LoVo (cell line): ENCODE measurements at regions not wholly inside any gene's neighbourhood (a gene's known extent, or its start where the extent isn't known, plus 50 kb on each side); places are given as distances from the start of the nearest gene placed in this dataset.
"Not testable (repeated sequence)": the region's sequence is repeated elsewhere in the genome, so short reads cannot be mapped to it uniquely, and the experiment has no call there.

ENCODE experiments used
- DNase-seq: peaks from one replicate; pipeline ENCODE4 v3.0.0-alpha.2; 2016; ENCODE audit warnings: low spot score

DNA sequence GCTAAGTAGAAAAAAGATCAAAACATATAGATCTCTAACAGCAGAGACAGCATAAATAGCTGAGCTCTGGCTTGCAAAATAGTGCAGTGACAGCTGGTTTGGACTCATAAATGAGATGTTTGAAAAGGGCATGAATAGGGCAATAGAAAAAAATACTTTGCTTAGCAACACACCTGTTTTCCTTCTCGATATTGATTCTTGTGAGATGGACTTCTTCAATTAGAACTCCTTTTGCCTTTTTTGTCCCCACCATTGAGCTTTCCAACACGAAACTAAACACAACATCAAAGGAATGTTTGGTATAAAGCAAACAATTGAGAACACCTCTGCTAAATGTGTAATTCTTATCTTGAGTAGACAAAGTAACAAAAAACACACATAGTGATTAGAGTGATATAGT is 726.3 kb downstream of the RAPGEF2 start:
- no peak for DNase-seq

DNA sequence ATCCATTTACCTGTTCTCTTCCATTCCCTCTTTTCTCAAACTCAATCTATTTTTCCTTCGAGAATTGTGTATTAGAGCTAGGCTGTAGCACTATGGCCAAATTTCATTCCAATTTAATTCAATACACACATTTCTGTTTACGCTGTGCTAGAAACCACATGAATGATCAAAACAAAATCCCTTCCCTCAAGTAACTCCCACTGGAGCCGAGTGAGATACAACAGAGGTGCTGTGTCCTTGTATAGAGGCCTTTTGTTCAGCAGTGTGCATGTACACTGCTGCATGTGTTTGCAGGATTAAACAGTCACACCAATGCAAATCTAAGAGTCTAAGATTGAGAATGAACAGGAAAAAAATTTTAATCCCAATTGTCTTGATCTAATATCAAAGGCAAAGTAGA is 734.2 kb downstream of the RAPGEF2 start:
- no peak for DNase-seq

DNA sequence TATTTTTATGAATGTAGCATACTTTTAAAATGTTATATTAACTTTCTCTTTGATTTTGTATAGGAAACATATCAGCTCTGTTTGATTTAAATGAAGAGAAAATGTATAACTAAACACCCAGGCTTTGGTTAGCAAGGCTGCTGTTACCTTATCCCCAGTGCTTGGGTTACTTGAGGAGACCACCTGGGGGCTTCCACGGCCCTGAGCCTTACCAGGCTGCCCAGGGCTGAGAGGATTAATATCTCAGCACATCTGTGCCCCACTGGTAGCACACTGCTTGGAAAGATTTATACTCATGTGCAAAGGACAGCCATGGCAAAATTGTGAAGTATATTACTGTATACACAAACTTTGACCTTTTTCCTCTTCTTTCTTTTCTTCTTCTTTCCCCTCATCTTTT is 752.9 kb downstream of the RAPGEF2 start:
- DNase-seq, result no peak

DNA sequence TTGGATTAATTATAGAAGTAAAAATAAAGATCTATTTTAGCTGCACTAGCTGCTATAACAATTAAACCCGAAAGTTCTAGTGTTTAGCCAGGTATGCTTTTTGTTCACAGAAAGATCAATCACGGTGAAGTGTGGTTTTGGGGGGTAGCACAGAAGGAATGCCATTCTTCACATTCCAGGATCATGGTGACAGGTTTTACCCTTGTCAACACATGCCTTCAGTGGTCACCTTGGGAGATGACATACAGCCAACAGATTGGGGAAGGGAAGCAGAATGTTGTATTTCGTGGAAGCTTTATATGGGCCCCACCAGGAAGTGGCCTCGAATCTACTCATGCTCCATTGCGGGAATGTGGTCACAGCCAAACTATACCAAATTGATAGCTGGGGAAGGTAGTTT is 753.6 kb downstream of the RAPGEF2 start:
- no peak for DNase-seq

DNA sequence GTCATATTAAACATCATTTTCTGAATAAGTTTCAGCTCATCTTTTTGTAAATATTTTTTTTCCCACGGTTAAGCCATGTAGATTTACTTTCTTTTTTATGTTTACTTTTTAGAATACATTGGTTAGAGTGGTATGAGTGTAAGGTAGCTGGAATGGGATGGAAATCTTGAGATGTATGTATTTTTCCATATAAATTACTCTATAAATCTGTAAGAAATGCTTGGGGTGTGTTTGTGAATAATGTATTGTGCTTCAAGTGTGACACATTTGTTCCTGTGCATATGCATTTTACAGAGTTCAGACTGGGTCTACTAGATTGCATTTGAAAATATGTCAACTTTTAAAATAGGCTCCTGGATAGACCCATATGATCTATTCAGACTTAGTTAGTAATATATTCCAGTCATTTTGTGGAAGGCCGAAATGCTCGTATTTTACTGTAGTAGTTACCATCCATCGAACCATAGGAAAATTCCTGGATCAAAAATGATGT is 756.8 kb downstream of the RAPGEF2 start:
- no peak for DNase-seq

DNA sequence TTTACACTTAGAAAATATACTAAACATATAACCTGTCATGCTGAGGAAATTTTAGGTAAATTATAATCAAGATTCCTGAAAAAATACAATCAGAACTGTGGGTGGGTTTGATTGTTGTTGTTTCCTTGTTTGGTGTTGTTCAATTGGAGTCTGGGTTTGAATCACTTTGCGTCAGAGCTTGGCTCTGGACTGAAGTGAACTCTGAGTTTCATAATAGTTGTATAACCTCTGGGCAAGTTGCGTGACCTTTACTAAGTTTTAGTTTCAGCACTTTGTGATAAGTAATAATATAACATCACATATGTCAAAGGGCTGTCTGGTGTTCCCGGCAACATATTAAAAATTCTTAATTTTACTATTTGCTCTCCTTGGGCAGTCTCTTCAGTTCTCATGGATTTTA is 758.1 kb downstream of the RAPGEF2 start:
- no peak for DNase-seq

DNA sequence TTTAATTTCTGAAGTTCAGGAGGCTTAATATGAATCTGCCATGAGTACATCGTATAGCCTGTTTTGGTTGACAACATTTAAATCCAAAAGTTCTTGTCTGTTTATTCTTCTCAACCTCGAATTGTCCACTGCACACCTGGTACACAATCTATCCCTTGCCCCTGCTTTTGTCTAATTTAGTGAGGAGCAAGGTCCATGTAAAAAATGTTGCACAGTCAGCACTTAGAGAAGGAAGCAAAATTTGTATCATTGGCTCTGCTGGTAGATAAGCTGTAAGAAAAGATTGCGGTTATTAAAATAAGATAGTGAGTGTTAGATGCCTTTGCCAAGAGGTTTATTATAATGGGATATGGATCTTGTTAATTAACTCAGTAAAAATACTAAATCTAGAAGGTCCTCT is 761.5 kb downstream of the RAPGEF2 start:
- no peak for DNase-seq

DNA sequence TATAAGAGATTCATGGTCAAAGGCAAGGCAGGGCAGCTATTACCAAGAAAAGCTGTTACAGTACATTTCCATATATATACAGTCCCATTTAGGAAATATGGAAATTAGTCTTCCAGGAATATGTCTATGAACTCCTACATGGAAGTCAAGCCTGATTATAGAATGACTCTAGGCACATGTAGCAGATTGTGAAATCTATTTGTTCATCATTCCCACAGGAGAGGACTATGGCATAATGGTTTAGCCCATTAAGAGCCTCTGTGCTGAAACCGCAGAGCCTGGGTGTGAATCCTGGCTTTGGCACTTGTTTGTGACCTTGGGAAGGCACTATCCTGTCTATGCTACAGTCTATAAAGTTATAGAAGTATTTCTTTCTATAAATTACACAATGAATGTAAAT is 764.8 kb downstream of the RAPGEF2 start:
- DNase-seq, result no peak

DNA sequence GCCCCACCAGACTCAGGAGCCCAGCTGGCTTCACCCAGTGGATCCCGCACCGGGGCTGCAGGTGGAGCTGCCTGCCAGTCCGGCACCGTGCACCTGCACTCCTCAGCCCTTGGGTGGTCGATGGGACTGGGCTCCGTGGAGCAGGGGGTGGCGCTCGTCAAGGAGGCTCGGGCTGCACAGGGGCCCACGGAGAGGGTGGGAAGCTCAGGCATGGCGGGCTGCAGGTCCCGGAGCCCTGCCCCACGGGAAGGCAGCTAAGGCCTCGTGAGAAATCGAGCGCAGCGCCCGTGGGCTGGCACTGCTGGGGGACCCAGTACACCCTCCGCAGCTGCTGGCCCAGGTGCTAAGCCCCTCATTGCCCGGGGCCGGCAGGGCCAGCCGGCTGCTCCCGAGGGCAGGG is 766.1 kb downstream of the RAPGEF2 start:
- DNase-seq, result not testable (repeated sequence)

DNA sequence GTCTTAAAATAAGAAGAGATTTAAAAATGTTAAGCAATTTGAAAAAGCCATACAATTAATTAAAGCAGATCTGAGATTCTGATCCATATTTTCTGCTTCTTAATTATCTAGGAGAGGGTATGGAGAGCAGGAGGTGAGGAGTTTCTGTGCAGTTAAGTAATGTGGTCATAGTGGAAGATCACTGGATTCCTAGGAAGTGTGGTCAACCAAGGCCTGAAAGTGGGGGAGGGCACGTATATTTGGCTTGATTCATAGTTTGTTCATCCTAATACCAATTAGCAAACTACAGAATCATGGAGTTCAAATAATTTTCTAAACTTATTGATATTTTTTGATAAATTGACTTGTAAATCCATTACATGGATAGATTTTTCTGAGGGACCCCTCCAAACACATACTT is 768.3 kb downstream of the RAPGEF2 start:
- no peak for DNase-seq

DNA sequence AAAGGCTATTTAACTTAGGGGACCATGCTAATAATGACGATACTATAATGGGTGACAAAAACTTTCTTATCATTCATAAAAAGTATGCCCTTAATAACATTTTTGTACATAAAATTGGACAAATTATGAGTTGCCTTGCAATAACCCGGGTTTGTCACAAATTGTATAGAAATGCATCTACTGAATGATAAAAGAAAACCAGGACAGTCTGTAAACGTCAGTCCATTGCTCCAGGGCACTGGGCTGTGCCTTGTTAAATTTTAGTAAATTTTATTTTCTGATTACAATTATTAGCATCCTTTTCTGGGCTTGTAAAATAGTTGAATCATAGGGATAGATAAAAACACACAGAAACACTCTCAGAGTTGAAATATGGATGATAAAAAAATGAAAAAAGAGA is 778.3 kb downstream of the RAPGEF2 start:
- no peak for DNase-seq

DNA sequence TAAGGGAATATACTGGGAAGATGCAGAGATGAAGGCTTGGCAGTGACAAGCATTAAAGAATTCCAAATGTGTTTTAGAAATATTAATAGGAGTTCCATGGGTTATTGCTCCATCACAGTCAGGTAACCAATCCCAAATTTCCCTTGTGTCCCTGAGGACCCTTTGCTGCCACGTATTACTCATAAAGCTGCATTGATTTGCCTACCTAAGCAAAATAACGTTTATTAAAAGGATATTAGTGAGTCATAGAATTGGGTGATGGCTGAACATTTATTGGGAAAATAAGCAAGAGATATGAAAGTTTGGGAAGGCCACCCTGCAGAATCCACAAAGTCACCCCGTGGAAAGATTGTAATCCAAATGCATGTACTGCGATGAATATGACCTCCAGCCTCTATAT is 782.1 kb downstream of the RAPGEF2 start:
- DNase-seq, result no peak

DNA sequence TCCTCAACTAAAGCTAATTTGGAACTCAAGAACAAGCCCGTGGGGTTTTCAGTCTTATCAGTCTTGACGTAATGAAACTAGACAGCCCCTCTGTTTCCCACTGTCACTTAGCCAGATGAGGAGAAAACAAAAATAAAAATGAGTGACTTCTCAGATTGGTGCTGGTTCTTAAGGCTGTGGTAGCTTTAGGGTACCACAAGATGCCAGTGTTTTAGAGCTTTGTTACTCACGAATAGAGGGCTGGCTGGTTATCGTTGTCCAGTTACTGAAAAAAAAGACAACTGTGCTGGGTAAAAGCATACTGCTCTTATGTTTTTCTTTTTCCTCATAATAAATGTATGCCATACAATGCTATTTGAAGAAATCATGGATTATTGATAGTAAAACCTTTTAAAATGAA is 796.7 kb downstream of the RAPGEF2 start:
- DNase-seq, result no peak

DNA sequence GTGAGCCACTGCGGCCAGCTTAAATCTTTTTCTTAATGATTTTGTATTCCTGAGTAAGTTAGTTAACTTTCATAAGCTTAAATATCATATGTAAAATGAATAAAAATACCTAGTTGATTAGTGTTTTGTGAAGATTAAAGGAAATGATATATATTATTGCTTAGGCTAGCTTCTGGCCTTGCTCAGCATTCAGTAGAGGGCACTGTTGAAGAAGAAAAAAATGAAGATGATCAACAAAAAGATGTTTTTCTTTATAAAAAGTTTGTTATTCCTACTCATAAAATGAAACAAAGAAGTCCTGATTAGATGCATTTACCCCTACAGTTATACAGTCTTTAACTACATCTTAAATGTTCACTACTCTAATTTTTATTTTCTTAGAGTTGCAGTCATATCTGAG is 797.7 kb downstream of the RAPGEF2 start:
- no peak for DNase-seq

DNA sequence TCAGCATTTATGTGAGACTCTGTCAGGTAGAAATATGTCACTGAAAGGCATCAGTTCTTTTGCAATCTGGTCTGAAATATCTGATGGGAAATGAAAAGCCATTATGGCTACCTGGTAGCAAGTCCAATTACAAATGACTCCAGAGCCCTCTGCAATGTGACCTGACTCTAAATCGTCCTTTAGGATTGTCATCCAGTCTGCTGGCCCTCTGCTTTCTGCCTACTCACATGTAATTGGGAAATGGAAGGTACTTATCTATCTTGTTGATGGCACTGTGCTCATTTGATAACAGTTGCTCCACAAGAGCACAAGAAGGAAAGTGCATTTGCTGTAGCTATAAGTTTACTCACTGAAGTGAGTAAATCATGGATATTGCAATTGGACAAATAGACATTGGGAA is 799.8 kb downstream of the RAPGEF2 start:
- no peak for DNase-seq

DNA sequence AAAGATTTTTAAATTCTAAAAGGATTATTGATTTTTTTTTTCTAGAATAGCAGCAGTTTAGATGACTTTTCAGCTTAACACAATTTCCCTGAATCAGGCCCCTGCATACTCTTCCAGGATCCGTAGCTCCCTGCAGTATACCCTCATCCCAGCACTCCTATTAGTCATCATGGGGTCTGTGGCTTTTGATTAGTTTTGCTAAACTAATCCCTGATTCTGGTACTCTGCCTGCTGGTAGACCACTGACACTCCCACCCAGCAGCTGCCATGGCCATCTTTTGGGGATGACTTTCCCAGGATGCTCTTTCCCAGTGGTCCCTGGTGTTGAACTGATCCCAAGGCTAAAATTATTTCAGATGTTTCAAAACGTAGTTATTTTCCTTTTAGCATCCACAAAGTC is 802.0 kb downstream of the RAPGEF2 start:
- DNase-seq, result no peak

DNA sequence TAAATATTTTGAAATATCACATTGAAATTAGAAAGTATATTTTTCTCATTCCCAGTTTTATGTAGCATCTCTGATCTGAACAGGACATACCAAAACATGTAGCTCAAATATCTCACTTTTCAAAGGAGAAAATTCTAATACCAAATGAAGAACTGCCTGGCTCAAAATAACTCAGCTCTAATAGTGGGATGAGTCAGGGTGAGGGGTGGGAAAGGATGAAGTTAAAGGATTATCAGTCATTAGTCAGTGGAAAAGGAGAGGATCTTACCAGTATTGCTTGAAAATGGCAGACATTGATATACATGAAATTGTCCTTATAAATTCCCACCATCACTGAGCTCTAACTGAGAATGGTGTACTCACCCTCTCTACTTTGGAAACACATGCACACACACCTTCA is 803.2 kb downstream of the RAPGEF2 start:
- no peak for DNase-seq

DNA sequence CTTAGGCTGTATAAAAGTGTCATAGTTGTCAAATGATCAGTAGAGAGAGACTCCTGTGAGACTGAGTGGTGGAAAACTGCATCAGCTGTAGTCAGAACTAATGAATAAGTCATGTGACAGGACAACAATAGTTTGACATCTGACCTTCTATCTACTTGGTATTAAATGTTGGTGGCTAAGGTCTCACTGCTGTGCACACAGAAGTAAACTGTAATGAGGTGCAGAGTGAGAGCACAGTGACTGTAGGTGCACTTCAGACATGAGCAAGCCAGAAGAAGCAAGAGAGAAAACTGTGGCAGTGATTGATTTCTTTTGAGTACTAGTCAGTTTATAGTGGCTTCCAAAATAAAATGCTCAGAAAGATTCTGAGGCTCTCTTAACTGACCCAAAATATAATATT is 803.6 kb downstream of the RAPGEF2 start:
- no peak for DNase-seq

DNA sequence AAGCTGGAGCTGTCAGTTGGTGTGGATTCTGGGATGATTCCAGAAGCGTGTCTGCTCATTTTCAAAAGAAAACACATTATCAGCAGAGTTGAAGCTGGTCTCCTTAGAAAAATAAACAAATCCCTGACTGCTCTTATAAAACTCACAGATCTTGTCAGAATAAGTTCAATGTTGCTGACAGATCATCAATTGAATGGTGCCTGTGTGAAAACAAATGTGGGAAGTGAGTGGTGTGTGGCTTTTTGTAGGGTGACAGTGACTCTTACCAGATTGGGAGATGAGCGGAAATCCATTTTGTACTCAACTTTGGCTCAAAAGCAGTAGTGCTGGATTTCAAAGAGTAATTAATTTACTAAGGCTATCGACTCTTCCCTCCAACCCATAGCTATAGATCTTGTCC is 807.8 kb downstream of the RAPGEF2 start:
- no peak for DNase-seq

DNA sequence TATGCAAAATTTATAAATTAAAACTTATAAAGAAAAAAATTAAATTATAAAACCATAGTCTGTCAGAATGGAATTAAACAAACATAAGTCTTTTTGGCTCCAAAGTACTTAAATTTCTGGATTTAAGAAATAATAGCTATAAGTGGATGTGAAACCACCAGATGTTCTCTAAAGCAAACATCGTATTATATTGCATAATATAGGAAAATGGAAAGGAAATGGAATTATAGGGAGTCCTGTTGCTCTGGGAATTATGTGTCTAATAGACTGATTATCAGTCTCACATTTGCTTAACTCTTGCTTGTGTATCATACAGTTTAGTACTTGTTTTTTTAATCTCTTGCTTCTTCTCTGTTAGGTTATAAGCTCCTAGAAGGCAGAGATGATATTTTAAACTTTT is 819.2 kb downstream of the RAPGEF2 start:
- no peak for DNase-seq

DNA sequence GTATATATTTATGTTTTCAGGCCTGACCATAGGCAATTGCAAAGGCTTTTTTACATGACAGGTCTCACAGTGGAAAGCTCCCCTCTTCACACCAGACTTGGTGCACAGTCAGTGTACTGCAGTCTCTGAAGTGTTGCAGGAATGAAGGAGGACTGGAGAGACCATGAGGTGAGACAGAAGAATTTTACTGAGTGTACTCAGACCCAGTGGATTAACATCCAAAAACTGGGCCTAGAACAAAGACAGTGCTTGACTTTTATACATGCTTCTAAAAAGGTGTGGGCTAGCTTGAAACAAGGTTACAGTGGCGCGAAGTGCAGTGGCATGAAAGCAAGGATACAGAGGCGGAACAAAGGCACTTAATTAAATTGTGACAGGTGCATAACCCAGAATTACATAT is 822.9 kb downstream of the RAPGEF2 start:
- no peak for DNase-seq

DNA sequence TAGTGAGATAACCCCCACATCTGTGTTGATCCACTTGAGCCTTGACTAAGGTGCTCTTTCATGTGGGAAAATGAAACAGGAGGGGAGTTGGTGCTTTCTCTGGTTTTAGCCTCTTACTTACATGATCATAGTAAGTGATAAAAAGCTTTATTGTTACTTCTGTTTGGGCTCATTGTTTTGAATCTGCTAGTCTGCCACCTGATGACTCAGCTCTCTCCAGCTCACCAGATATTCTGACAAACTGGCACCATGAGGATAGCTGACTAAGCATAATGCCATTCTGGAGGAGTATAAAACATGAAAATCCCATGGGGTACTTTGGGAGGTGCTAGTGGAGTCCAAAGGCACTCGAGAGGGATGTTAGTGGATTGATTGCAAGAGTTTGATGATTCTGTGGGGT is 824.0 kb downstream of the RAPGEF2 start:
- no peak for DNase-seq

DNA sequence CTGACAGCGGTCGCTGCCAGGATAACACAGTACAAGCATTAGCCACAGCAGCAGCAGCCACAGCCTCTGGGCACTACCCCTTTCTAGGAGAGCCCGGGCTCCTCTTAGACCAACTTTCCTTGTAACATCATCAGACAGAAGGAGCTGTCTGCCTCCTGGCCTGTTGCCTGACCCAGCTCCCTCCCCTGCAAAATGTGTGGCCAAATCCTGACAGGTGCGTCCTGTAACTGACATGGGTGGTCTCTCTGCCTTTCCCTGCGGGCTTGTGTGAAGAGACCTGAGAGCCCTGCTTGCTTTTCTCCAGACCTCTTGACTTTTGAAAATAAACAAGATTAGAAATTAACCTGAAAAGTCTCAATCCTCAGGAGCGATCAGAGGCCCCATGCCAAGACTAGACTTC is 824.9 kb downstream of the RAPGEF2 start:
- no peak for DNase-seq

DNA sequence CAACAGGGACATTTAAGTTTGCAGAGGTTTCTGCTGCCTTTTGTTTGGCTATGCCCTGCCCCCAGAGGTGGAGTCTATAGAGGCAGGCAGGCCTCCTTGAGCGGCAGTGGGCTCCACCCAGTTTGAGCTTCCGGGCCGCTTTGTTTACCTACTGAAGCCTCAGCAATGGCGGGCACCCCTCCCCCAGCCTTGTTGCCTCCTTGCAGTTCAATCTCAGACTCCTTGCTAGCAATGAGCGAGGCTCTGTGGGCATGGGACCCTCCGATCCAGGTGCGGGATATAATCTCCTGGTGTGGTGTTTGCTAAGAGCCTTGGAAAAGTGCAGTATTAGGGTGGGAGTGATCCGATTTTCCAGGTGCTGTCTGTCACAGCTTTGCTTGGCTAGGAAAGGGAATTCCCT is 831.7 kb downstream of the RAPGEF2 start:
- not testable (repeated sequence) for DNase-seq

DNA sequence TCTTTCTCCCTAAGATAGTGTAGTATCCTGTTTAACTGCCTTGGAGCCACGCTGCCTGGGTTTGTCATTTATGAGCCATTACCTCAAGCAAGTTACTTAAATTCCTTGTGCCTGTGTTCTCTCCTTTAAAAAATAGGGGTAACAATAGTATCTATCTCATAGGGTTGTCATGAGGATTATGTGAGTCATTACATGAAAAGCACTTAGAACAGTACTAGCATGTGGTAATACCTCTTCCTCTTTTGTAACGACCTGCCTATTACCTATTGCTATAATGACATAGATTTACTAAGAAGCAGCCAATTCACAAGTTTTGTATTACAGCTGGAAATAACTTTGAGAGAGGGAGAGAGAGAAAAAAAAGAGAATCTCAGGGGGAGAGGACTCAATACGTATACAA is 834.7 kb downstream of the RAPGEF2 start:
- DNase-seq, result no peak
